ENCODE measurements at regions not wholly inside any gene's neighbourhood (a gene's known extent, or its start where the extent isn't known, plus 50 kb on each side); places are given as distances from the start of the nearest gene placed in this dataset.

- TF ChIP-seq CTCF (IDR thresholded peaks at IDR 0.05; ENCODE audit: low read depth, low read length), result no peak
- no peak for TF ChIP-seq EZH2phosphoT487 (IDR thresholded peaks at IDR 0.05; ENCODE audit: low read depth)
- no peaks in the 10 kb centered on the region for H3K79me2 ChIP-seq (ENCODE audit: low read length)
- H3K9ac ChIP-seq (ENCODE audit: low read length), result no peak overlapping the region
- H3K4me1 ChIP-seq (ENCODE audit: low read length), result no peaks in the 10 kb centered on the region
- no peak overlapping the region for H3K4me3 ChIP-seq (ENCODE audit: low read length)
- no peaks in the 10 kb centered on the region for H3K9me3 ChIP-seq (ENCODE audit: insufficient read depth, low read length)
- H3K36me3 ChIP-seq (replicated peaks; ENCODE audit: low read depth, low read length), result no peaks in the 10 kb centered on the region
- no peak overlapping the region for H3K4me2 ChIP-seq (ENCODE audit: low read length)
- no peak overlapping the region for H2AFZ ChIP-seq (ENCODE audit: low read depth, low read length)
- no peaks in the 10 kb centered on the region for H3K27me3 ChIP-seq (ENCODE audit: low read depth, low read length)
- H4K20me1 ChIP-seq (ENCODE audit: insufficient read depth, low read length), result no peaks in the 10 kb centered on the region
- H3K27ac ChIP-seq (ENCODE audit: low read length), result no peak overlapping the region
Measured at GRCh38 chr6:165985281-165985805, 182.3 kb downstream of the TBXT start.

- Histone ChIP-seq H3K79me2 (ENCODE audit: low read length) (no peaks in the 10 kb centered on the region), H3K27ac (ENCODE audit: low read length) (no peak overlapping the region), H3K27me3 (ENCODE audit: low read depth, low read length) (no peaks in the 10 kb centered on the region)
Measured at GRCh38 chr6:165984729-165985275, 182.8 kb downstream of the TBXT start.

GRCh38 chr6:165983112-165984072 lies 184.3 kb downstream of the TBXT start:
- Histone ChIP-seq H3K79me2 (ENCODE audit: low read length) (no peaks in the 10 kb centered on the region), H3K4me1 (ENCODE audit: low read length) (no peaks in the 10 kb centered on the region), H3K4me3 (ENCODE audit: low read length) (no peak overlapping the region), H4K20me1 (ENCODE audit: insufficient read depth, low read length) (no peaks in the 10 kb centered on the region), H3K27me3 (ENCODE audit: low read depth, low read length) (no peaks in the 10 kb centered on the region), H3K27ac (ENCODE audit: low read length) (no peak overlapping the region), H2AFZ (ENCODE audit: low read depth, low read length) (no peak overlapping the region), H3K4me2 (ENCODE audit: low read length) (no peak overlapping the region), H3K36me3 (replicated peaks; ENCODE audit: low read depth, low read length) (no peaks in the 10 kb centered on the region), H3K9me3 (ENCODE audit: insufficient read depth, low read length) (no peaks in the 10 kb centered on the region), H3K9ac (ENCODE audit: low read length) (no peak overlapping the region)
- no peak for TF ChIP-seq CTCF (IDR thresholded peaks at IDR 0.05; ENCODE audit: low read depth, low read length)
- TF ChIP-seq EZH2phosphoT487 (IDR thresholded peaks at IDR 0.05; ENCODE audit: low read depth), result no peak

More at GRCh38 chr6:165984729-165985275, 182.8 kb downstream of the TBXT start:
- no peaks in the 10 kb centered on the region for H3K36me3 ChIP-seq (replicated peaks; ENCODE audit: low read depth, low read length)
- H3K4me2 ChIP-seq (ENCODE audit: low read length), result no peak overlapping the region
- H3K9ac ChIP-seq (ENCODE audit: low read length), result no peak overlapping the region
- H3K4me3 ChIP-seq (ENCODE audit: low read length), result no peak overlapping the region
- H4K20me1 ChIP-seq (ENCODE audit: insufficient read depth, low read length), result no peaks in the 10 kb centered on the region
- TF ChIP-seq EZH2phosphoT487 (IDR thresholded peaks at IDR 0.05; ENCODE audit: low read depth), result no peak
- TF ChIP-seq CTCF (IDR thresholded peaks at IDR 0.05; ENCODE audit: low read depth, low read length), result no peak
- no peak overlapping the region for H2AFZ ChIP-seq (ENCODE audit: low read depth, low read length)
- no peaks in the 10 kb centered on the region for H3K9me3 ChIP-seq (ENCODE audit: insufficient read depth, low read length)
- H3K4me1 ChIP-seq (ENCODE audit: low read length), result no peaks in the 10 kb centered on the region

GRCh38 chr6:165978476-165978875 lies 189.2 kb downstream of the TBXT start:
- Histone ChIP-seq H3K27me3 (ENCODE audit: low read depth, low read length) (no peaks in the 10 kb centered on the region), H3K27ac (ENCODE audit: low read length) (no peak overlapping the region), H3K9ac (ENCODE audit: low read length) (no peak overlapping the region), H2AFZ (ENCODE audit: low read depth, low read length) (no peak overlapping the region), H3K79me2 (ENCODE audit: low read length) (no peaks in the 10 kb centered on the region), H3K4me1 (ENCODE audit: low read length) (no peaks in the 10 kb centered on the region), H3K9me3 (ENCODE audit: insufficient read depth, low read length) (no peaks in the 10 kb centered on the region), H3K36me3 (replicated peaks; ENCODE audit: low read depth, low read length) (no peaks in the 10 kb centered on the region), H4K20me1 (ENCODE audit: insufficient read depth, low read length) (no peaks in the 10 kb centered on the region), H3K4me2 (ENCODE audit: low read length) (no peak overlapping the region), H3K4me3 (ENCODE audit: low read length) (no peak overlapping the region)
- TF ChIP-seq EZH2phosphoT487 (IDR thresholded peaks at IDR 0.05; ENCODE audit: low read depth) (no peak), CTCF (IDR thresholded peaks at IDR 0.05; ENCODE audit: low read depth, low read length) (no peak)

Measured in OCI-LY3 (cell line).